ENCODE measurements at regions not wholly inside any gene's neighbourhood (a gene's known extent, or its start where the extent isn't known, plus 50 kb on each side); places are given as distances from the start of the nearest gene placed in this dataset.

GRCh38 chrX:55142206-55142918, 53.5 kb downstream of the PAGE2 start:
- TF ChIP-seq CTCF (conservative IDR thresholded peaks at IDR 0.05 in 1 of 2, IDR thresholded peaks at IDR 0.05 in 1 of 2; ENCODE audit: low read depth in 1 of 2, low read length in 2 of 2) (no peak), EZH2 (IDR thresholded peaks at IDR 0.05; ENCODE audit: low read length, missing control alignments) (no peak)
- no peak overlapping the region for H3K4me3 ChIP-seq (replicated peaks in 1 of 4; ENCODE audit: control extremely low read depth in 1 of 4, insufficient read depth in 1 of 4, low read depth in 3 of 4, low read length in 4 of 4)
- H3K36me3 ChIP-seq (ENCODE audit: control insufficient read depth, insufficient read depth, low read length), result no peaks in the 10 kb centered on the region
- no peaks in the 10 kb centered on the region for H3K9me3 ChIP-seq (ENCODE audit: control insufficient read depth, insufficient read depth, low read depth, low read length)
- H4K20me1 ChIP-seq (ENCODE audit: control insufficient read depth, extremely low read depth, insufficient read depth, low read length), result no peaks in the 10 kb centered on the region
- no peaks in the 10 kb centered on the region for H3K79me2 ChIP-seq (ENCODE audit: control insufficient read depth, insufficient read depth, low read length)
- no peaks in the 10 kb centered on the region for H3K4me1 ChIP-seq (ENCODE audit: control insufficient read depth, extremely low read depth, insufficient read depth, low read length)
- DNase-seq (ENCODE audit: low read depth in 2 of 2), result no peak
- H3K27ac ChIP-seq (ENCODE audit: insufficient read depth, low read length), result no peak overlapping the region
- H2AFZ ChIP-seq (ENCODE audit: low read length), result no peak overlapping the region
- no peak overlapping the region for H3K9ac ChIP-seq (ENCODE audit: insufficient read depth, low read length)
- H3K4me2 ChIP-seq (ENCODE audit: extremely low read depth, insufficient read depth, low read length), result no peak overlapping the region
- H3K27me3 ChIP-seq (ENCODE audit: control insufficient read depth, insufficient read depth, low read length), result no peaks in the 10 kb centered on the region

- no peaks in the 10 kb centered on the region for H3K79me2 ChIP-seq (ENCODE audit: control insufficient read depth, insufficient read depth, low read length)
- TF ChIP-seq EZH2 (IDR thresholded peaks at IDR 0.05; ENCODE audit: low read length, missing control alignments), result no peak
- no peak for TF ChIP-seq CTCF (conservative IDR thresholded peaks at IDR 0.05 in 1 of 2, IDR thresholded peaks at IDR 0.05 in 1 of 2; ENCODE audit: low read depth in 1 of 2, low read length in 2 of 2)
- H3K36me3 ChIP-seq (ENCODE audit: control insufficient read depth, insufficient read depth, low read length), result no peaks in the 10 kb centered on the region
- H3K9me3 ChIP-seq (ENCODE audit: control insufficient read depth, insufficient read depth, low read depth, low read length), result no peaks in the 10 kb centered on the region
- no peaks in the 10 kb centered on the region for H3K27me3 ChIP-seq (ENCODE audit: control insufficient read depth, insufficient read depth, low read length)
- no peak overlapping the region for H2AFZ ChIP-seq (ENCODE audit: low read length)
- H3K9ac ChIP-seq (ENCODE audit: insufficient read depth, low read length), result no peak overlapping the region
- no peaks in the 10 kb centered on the region for H3K4me1 ChIP-seq (ENCODE audit: control insufficient read depth, extremely low read depth, insufficient read depth, low read length)
- no peak overlapping the region for H3K4me3 ChIP-seq (replicated peaks in 1 of 4; ENCODE audit: control extremely low read depth in 1 of 4, insufficient read depth in 1 of 4, low read depth in 3 of 4, low read length in 4 of 4)
- DNase-seq (ENCODE audit: low read depth in 2 of 2), result no peak
- H4K20me1 ChIP-seq (ENCODE audit: control insufficient read depth, extremely low read depth, insufficient read depth, low read length), result no peaks in the 10 kb centered on the region
- H3K27ac ChIP-seq (ENCODE audit: insufficient read depth, low read length), result no peak overlapping the region
- no peak overlapping the region for H3K4me2 ChIP-seq (ENCODE audit: extremely low read depth, insufficient read depth, low read length)
These were observed 54.1 kb downstream of the PAGE2 start for GRCh38 chrX:55142919-55143310.

GRCh38 chrX:55143621-55144020, 54.8 kb downstream of the PAGE2 start:
- Histone ChIP-seq H3K9ac (ENCODE audit: insufficient read depth, low read length) (no peak overlapping the region), H2AFZ (ENCODE audit: low read length) (no peak overlapping the region), H3K36me3 (ENCODE audit: control insufficient read depth, insufficient read depth, low read length) (no peaks in the 10 kb centered on the region), H3K79me2 (ENCODE audit: control insufficient read depth, insufficient read depth, low read length) (no peaks in the 10 kb centered on the region), H3K4me3 (replicated peaks in 1 of 4; ENCODE audit: control extremely low read depth in 1 of 4, insufficient read depth in 1 of 4, low read depth in 3 of 4, low read length in 4 of 4) (no peak overlapping the region), H3K4me1 (ENCODE audit: control insufficient read depth, extremely low read depth, insufficient read depth, low read length) (no peaks in the 10 kb centered on the region), H3K4me2 (ENCODE audit: extremely low read depth, insufficient read depth, low read length) (no peak overlapping the region), H3K9me3 (ENCODE audit: control insufficient read depth, insufficient read depth, low read depth, low read length) (no peaks in the 10 kb centered on the region), H3K27ac (ENCODE audit: insufficient read depth, low read length) (no peak overlapping the region), H4K20me1 (ENCODE audit: control insufficient read depth, extremely low read depth, insufficient read depth, low read length) (no peaks in the 10 kb centered on the region), H3K27me3 (ENCODE audit: control insufficient read depth, insufficient read depth, low read length) (no peaks in the 10 kb centered on the region)
- no peak for DNase-seq (ENCODE audit: low read depth in 2 of 2)
- TF ChIP-seq CTCF (conservative IDR thresholded peaks at IDR 0.05 in 1 of 2, IDR thresholded peaks at IDR 0.05 in 1 of 2; ENCODE audit: low read depth in 1 of 2, low read length in 2 of 2) (no peak), EZH2 (IDR thresholded peaks at IDR 0.05; ENCODE audit: low read length, missing control alignments) (no peak)

Measured in fibroblast of lung (primary cell).